Adrenal gland (tissue), 9 donors: ENCODE measurements at regions not wholly inside any gene's neighbourhood (a gene's known extent, or its start where the extent isn't known, plus 50 kb on each side); places are given as distances from the start of the nearest gene placed in this dataset.

Experiments
- DNase-seq, 7 donors: peaks; one replicate each; pipeline ENCODE4 v3.0.0-alpha.2; 2019 to 2020
- H3K27ac ChIP-seq, 5 donors: fragments of 200-600 bp; sonication (generic) in 4 of 5; 1 replicate in 3 of 5; 2 replicates in 2 of 5; pipeline versions ENCODE4 v1.5.1 to v1.8.0; 2016 to 2020; ENCODE audit warnings: mild to moderate bottlenecking in 1 of 5
- H3K27me3 ChIP-seq: fragments of 200-600 bp; 2 replicates; pipeline ENCODE4 v1.8.0; 2021
- H3K36me3 ChIP-seq, 2 donors: fragments of 200-600 bp; replicated peaks in 1 of 2; 1 replicate in 1 of 2; 2 replicates in 1 of 2; pipeline versions ENCODE4 v1.5.1 to v1.8.0; 2018 to 2022
- H3K4me1 ChIP-seq, 2 donors: fragments of 200-600 bp; replicated peaks in 1 of 2; 1 replicate in 1 of 2; 2 replicates in 1 of 2; pipeline versions ENCODE4 v1.5.1 to v1.8.0; 2018 to 2021
- H3K4me3 ChIP-seq, 4 donors: fragments of 200-600 bp; sonication (generic) in 3 of 4; one replicate each; pipeline ENCODE4 v1.5.1; 2016 to 2018
- H3K9me3 ChIP-seq, 3 donors: fragments of 200-600 bp; sonication (generic) in 1 of 3; replicated peaks in 1 of 3; 1 replicate in 2 of 3; 2 replicates in 1 of 3; pipeline versions ENCODE4 v1.5.1 to v1.8.0; 2016 to 2021
- CTCF ChIP-seq, 6 experiments: fragments of 450-650 bp in 4 of 6; fragments of 200-600 bp in 2 of 6; sonication (generic) in 1 of 6; IDR thresholded peaks; 1 replicate in 5 of 6; 2 replicates in 1 of 6; pipeline versions ENCODE4 v1.5.1 to v1.8.0; 2016 to 2021; ENCODE audit warnings: antibody characterized with exemption in 6 of 6, mild to moderate bottlenecking in 2 of 6, moderate library complexity in 1 of 6
- POLR2A ChIP-seq, 2 donors: fragments of 450-650 bp; IDR thresholded peaks; one replicate each; pipeline ENCODE4 v1.6.1; 2017; ENCODE audit warnings: antibody characterized with exemption in 2 of 2, mild to moderate bottlenecking in 2 of 2, moderate library complexity in 1 of 2
- WGBS, 4 donors: extraction: QIAGEN DNeasy Blood & Tissue Kit in 2 of 4; methylation state at CpG; one replicate each; pipeline versions ENCODE4 v1.1.5 to v1.1.7; 2013 to 2017; 5-methylcytosine and 5-hydroxymethylcytosine counted together
- intact Hi-C, 2 donors: fragments of 100-400 bp; cut with DNase I; formaldehyde crosslinking; loops; one replicate each; pipeline versions ENCODE4 v1.14.1 to v1.15.0; 2022 to 2023
- donor health status: healthy with polysubstance abuse.
- donor health status: Bipolar disorder and iron deficiency.
- donor health status: DM: yes; HTN: yes; CAD: no.
- donor health status: DM: no; HTN: no; CAD: no.
- donor health status: DM: no; HTN: no; CAD: no.

- Histone ChIP-seq H3K4me1 (peaks cover under 1 to 2% of the 10 kb centered on the region in 2 donors), H3K36me3 (no peaks in the 10 kb centered on the region), H3K4me3 (no peak overlapping the region), H3K9me3 (no peaks in the 10 kb centered on the region), H3K27ac (no peak overlapping the region), H3K27me3 (no peaks in the 10 kb centered on the region)
- DNase-seq, result no peak
- no peak for TF ChIP-seq POLR2A (IDR thresholded peaks at IDR 0.05)
- TF ChIP-seq CTCF (IDR thresholded peaks at IDR 0.05), result no peak
- intact Hi-C loops, result no loop called here
- WGBS, 4 donors, result 37 to 79% (median 38%) methylated on average over 1 of the region's 1 CpG
Measured at GRCh38 chr3:7871003-7871560, 630.5 kb upstream of the LMCD1 start.

- H3K9me3 ChIP-seq, result no peaks in the 10 kb centered on the region
- WGBS, 4 donors, result 88 to 100% (median 93%) methylated on average over 1 of the region's 1 CpG
- H3K27ac ChIP-seq, result no peak overlapping the region
- no peak overlapping the region for H3K4me3 ChIP-seq
- no peaks in the 10 kb centered on the region for H3K27me3 ChIP-seq
- no peaks in the 10 kb centered on the region for H3K36me3 ChIP-seq
- no peak for DNase-seq
- H3K4me1 ChIP-seq, result peaks cover 9 to 16% of the 10 kb centered on the region in 2 donors
- TF ChIP-seq CTCF (IDR thresholded peaks at IDR 0.05), result no peak
- TF ChIP-seq POLR2A (IDR thresholded peaks at IDR 0.05), result no peak
- intact Hi-C loops, result no loop called here
Measured at GRCh38 chr3:7874116-7874515, 627.5 kb upstream of the LMCD1 start.

GRCh38 chr3:7875925-7876324 is 625.7 kb upstream of the LMCD1 start:
- H3K36me3 ChIP-seq, result no peaks in the 10 kb centered on the region
- TF ChIP-seq CTCF (IDR thresholded peaks at IDR 0.05) (no peak), POLR2A (IDR thresholded peaks at IDR 0.05) (no peak)
- peak in 3 of 7 donors; percentile 11 to 40 (median 26) for DNase-seq
- no peaks in the 10 kb centered on the region for H3K9me3 ChIP-seq
- no peak overlapping the region for H3K4me3 ChIP-seq
- peaks cover 9 to 16% of the 10 kb centered on the region in 2 donors for H3K4me1 ChIP-seq
- H3K27ac ChIP-seq, result peak overlapping the region in 1 of 5 donors; percentile 20
- intact Hi-C loops, result no loop called here
- H3K27me3 ChIP-seq, result no peaks in the 10 kb centered on the region

GRCh38 chr3:7876741-7877297 is 624.8 kb upstream of the LMCD1 start:
- 29 to 47% (median 33%) methylated on average over 3 of the region's 3 CpGs for WGBS, 4 donors
- Histone ChIP-seq H3K27me3 (no peaks in the 10 kb centered on the region), H3K9me3 (no peaks in the 10 kb centered on the region), H3K36me3 (no peaks in the 10 kb centered on the region), H3K4me1 (peaks cover 9 to 16% of the 10 kb centered on the region in 2 donors), H3K4me3 (no peak overlapping the region), H3K27ac (peak overlapping the region in 2 of 5 donors; percentile 14 to 20)
- intact Hi-C loops, result no loop called here
- DNase-seq, result no peak
- TF ChIP-seq POLR2A (IDR thresholded peaks at IDR 0.05) (no peak), CTCF (IDR thresholded peaks at IDR 0.05) (no peak)
